ENCODE measurements at regions not wholly inside any gene's neighbourhood (a gene's known extent, or its start where the extent isn't known, plus 50 kb on each side); places are given as distances from the start of the nearest gene placed in this dataset.

GRCh38 chr12:16913832-16914490 is 308.0 kb upstream of the LMO3 start:
- H3K27me3 Mint-ChIP-seq (ENCODE audit: low read depth), result no peaks in the 10 kb centered on the region
- peaks cover 20% of the 10 kb centered on the region for H3K9me3 Mint-ChIP-seq
- no peaks in the 10 kb centered on the region for H3K4me1 Mint-ChIP-seq
- ATAC-seq (no peak), DNase-seq (ENCODE audit: low spot score) (no peak)
- TF ChIP-seq ZNF671 (CRISPR knock-in tag; IDR thresholded peaks at IDR 0.05), result no peak
- no peak for TF ChIP-seq SP1 (CRISPR knock-in tag; conservative IDR thresholded peaks at IDR 0.05)
- no peak for TF ChIP-seq ETV6 (CRISPR knock-in tag; IDR thresholded peaks at IDR 0.05)
- no peak for TF ChIP-seq GABPB1 (CRISPR knock-in tag; IDR thresholded peaks at IDR 0.05)
- no peak for TF ChIP-seq NR3C1 (CRISPR knock-in tag; conservative IDR thresholded peaks at IDR 0.05; ENCODE audit: low read depth)
- TF ChIP-seq ZNF232 (CRISPR knock-in tag; IDR thresholded peaks at IDR 0.05), result no peak
- no peak for TF ChIP-seq ZNF121 (CRISPR knock-in tag; IDR thresholded peaks at IDR 0.05)
- no peak for TF ChIP-seq HMGXB4 (CRISPR knock-in tag; IDR thresholded peaks at IDR 0.05)
- no peak for TF ChIP-seq ZNF263 (CRISPR knock-in tag; IDR thresholded peaks at IDR 0.05; ENCODE audit: low read depth)
- no peak for TF ChIP-seq EMX1 (CRISPR knock-in tag; IDR thresholded peaks at IDR 0.05)
- TF ChIP-seq ZNF396 (CRISPR knock-in tag; IDR thresholded peaks at IDR 0.05; ENCODE audit: borderline replicate concordance), result no peak
- TF ChIP-seq RORB (CRISPR knock-in tag; IDR thresholded peaks at IDR 0.05), result no peak
- no peak for TF ChIP-seq SMAD4 (CRISPR knock-in tag; IDR thresholded peaks at IDR 0.05)
- TF ChIP-seq ZBTB21 (CRISPR knock-in tag; IDR thresholded peaks at IDR 0.05; ENCODE audit: borderline replicate concordance), result no peak
- ChIA-PET POLR2A (no interaction called here), CTCF (no interaction called here)
- no peaks in the 10 kb centered on the region; the same call in 1 of the 2 replicates for H3K36me3 Mint-ChIP-seq
- H3K4me3 Mint-ChIP-seq, result no peak overlapping the region
- no peak overlapping the region for H3K27ac Mint-ChIP-seq

GRCh38 chr12:16901946-16902345 is 296.0 kb upstream of the LMO3 start:
- DNase-seq (ENCODE audit: low spot score) (no peak), ATAC-seq (no peak)
- Mint-ChIP-seq H3K27ac (no peak overlapping the region), H3K4me3 (no peak overlapping the region), H3K36me3 (no peaks in the 10 kb centered on the region), H3K9me3 (no peaks in the 10 kb centered on the region), H3K27me3 (ENCODE audit: low read depth) (no peaks in the 10 kb centered on the region), H3K4me1 (no peaks in the 10 kb centered on the region)
- ChIA-PET CTCF (no interaction called here), POLR2A (no interaction called here)
- TF ChIP-seq ZNF423 (CRISPR knock-in tag; IDR thresholded peaks at IDR 0.05) (no peak), FOXJ3 (CRISPR knock-in tag; IDR thresholded peaks at IDR 0.05; ENCODE audit: borderline replicate concordance) (no peak), MXD4 (CRISPR knock-in tag; IDR thresholded peaks at IDR 0.05; ENCODE audit: borderline replicate concordance) (no peak), AR (CRISPR knock-in tag; IDR thresholded peaks at IDR 0.05) (no peak), HMGXB4 (CRISPR knock-in tag; IDR thresholded peaks at IDR 0.05) (no peak), ESRRA (CRISPR knock-in tag; IDR thresholded peaks at IDR 0.05; ENCODE audit: borderline replicate concordance) (no peak), SP1 (CRISPR knock-in tag; conservative IDR thresholded peaks at IDR 0.05) (no peak), ZNF532 (CRISPR knock-in tag; IDR thresholded peaks at IDR 0.05; ENCODE audit: borderline replicate concordance) (no peak), ATF1 (CRISPR knock-in tag; IDR thresholded peaks at IDR 0.05) (no peak), ERG (CRISPR knock-in tag; IDR thresholded peaks at IDR 0.05) (no peak), NR2C2 (CRISPR knock-in tag; IDR thresholded peaks at IDR 0.05) (no peak)
